WTC11 (cell line): ENCODE measurements at regions not wholly inside any gene's neighbourhood (a gene's known extent, or its start where the extent isn't known, plus 50 kb on each side); places are given as distances from the start of the nearest gene placed in this dataset.

Source experiments
- ATAC-seq: fragments of 200-7000 bp; cut with Tn5 transposase; 2 replicates; pipeline ENCODE4 v1.10.0; 2021; ENCODE audit warnings: mild to moderate bottlenecking, moderate library complexity
- CTCF ChIA-PET: fragments of 300-600 bp; sonication (Branson Sonifier 250); formaldehyde crosslinking; loops from one replicate; lab custom pipeline; 2021; ENCODE audit warnings: antibody characterized with exemption; lab: Charles Lee
- POLR2A ChIA-PET: fragments of 350-600 bp; sonication (Branson Sonifier 250); formaldehyde crosslinking; loops from one replicate; lab custom pipeline; 2021; ENCODE audit warnings: antibody characterized with exemption; lab: Charles Lee
- DNase-seq: peaks from one replicate; pipeline ENCODE4 v3.0.0; 2021; ENCODE audit warnings: low spot score
- H3K27ac Mint-ChIP-seq: 2 replicates; pipeline ENCODE4 v1.8.0; 2021; ENCODE audit warnings: mixed read lengths
- H3K27me3 Mint-ChIP-seq: 2 replicates; pipeline ENCODE4 v1.8.0; 2021; ENCODE audit warnings: low read depth, mild to moderate bottlenecking, moderate library complexity, mixed read lengths
- H3K36me3 Mint-ChIP-seq: 2 replicates; pipeline ENCODE4 v1.8.0; 2021; ENCODE audit warnings: mixed read lengths
- H3K4me1 Mint-ChIP-seq: 2 replicates; pipeline ENCODE4 v1.8.0; 2022; ENCODE audit warnings: mixed read lengths
- H3K4me3 Mint-ChIP-seq: 2 replicates; pipeline ENCODE4 v1.8.0; 2021; ENCODE audit warnings: mild to moderate bottlenecking, moderate library complexity, mixed read lengths
- H3K9me3 Mint-ChIP-seq: 2 replicates; pipeline ENCODE4 v1.8.0; 2021; ENCODE audit warnings: mixed read lengths
- CBFB ChIP-seq: sonication (generic); formaldehyde crosslinking; IDR thresholded peaks from 2 replicates; pipeline ENCODE4 v1.8.1; 2022; ENCODE audit warnings: mild to moderate bottlenecking, low read depth, missing genetic modification reagents
- CREB1 ChIP-seq: sonication (generic); formaldehyde crosslinking; IDR thresholded peaks from 2 replicates; pipeline ENCODE4 v1.8.0; 2023; ENCODE audit warnings: mild to moderate bottlenecking, missing genetic modification reagents
- FOXK1 ChIP-seq: sonication (generic); formaldehyde crosslinking; IDR thresholded peaks from 2 replicates; pipeline ENCODE4 v1.8.0; 2022; ENCODE audit warnings: mild to moderate bottlenecking, moderate library complexity, missing genetic modification reagents
- FOXP1 ChIP-seq: sonication (generic); formaldehyde crosslinking; IDR thresholded peaks from 2 replicates; pipeline ENCODE4 v1.8.0; 2022; ENCODE audit warnings: missing genetic modification reagents, mild to moderate bottlenecking, moderate library complexity, borderline replicate concordance
- FOXP4 ChIP-seq: sonication (generic); formaldehyde crosslinking; IDR thresholded peaks from 2 replicates; pipeline ENCODE4 v1.8.0; 2022; ENCODE audit warnings: mild to moderate bottlenecking, missing genetic modification reagents
- KAT7 ChIP-seq: sonication (generic); formaldehyde crosslinking; IDR thresholded peaks from 2 replicates; pipeline ENCODE4 v1.8.1; 2023; ENCODE audit warnings: missing genetic modification reagents, mild to moderate bottlenecking, borderline replicate concordance
- PRDM15 ChIP-seq: sonication (generic); formaldehyde crosslinking; IDR thresholded peaks from 2 replicates; pipeline ENCODE4 v1.8.0; 2022; ENCODE audit warnings: missing genetic modification reagents
- SP1 ChIP-seq: sonication (generic); formaldehyde crosslinking; conservative IDR thresholded peaks from 2 replicates; pipeline ENCODE4 v1.8.1; 2022; ENCODE audit warnings: missing genetic modification reagents
- TEAD1 ChIP-seq: sonication (generic); formaldehyde crosslinking; IDR thresholded peaks from 2 replicates; pipeline ENCODE4 v1.8.0; 2022; ENCODE audit warnings: mild to moderate bottlenecking, missing genetic modification reagents
- ZBTB21 ChIP-seq: sonication (generic); formaldehyde crosslinking; IDR thresholded peaks from 2 replicates; pipeline ENCODE4 v1.8.1; 2023; ENCODE audit warnings: mild to moderate bottlenecking, missing genetic modification reagents, borderline replicate concordance
- ZMAT4 ChIP-seq: fragments of 250-450 bp; sonication (Bioruptor Pico); IDR thresholded peaks from 2 replicates; pipeline ENCODE4 v1.9.0; 2021; ENCODE audit warnings: mild to moderate bottlenecking
- ZNF121 ChIP-seq: sonication (generic); formaldehyde crosslinking; IDR thresholded peaks from 2 replicates; pipeline ENCODE4 v1.8.0; 2023; ENCODE audit warnings: missing genetic modification reagents
- ZNF317 ChIP-seq: sonication (generic); formaldehyde crosslinking; IDR thresholded peaks from 2 replicates; pipeline ENCODE4 v1.8.1; 2023; ENCODE audit warnings: low read depth, mild to moderate bottlenecking, moderate library complexity, missing genetic modification reagents, borderline replicate concordance

DNA sequence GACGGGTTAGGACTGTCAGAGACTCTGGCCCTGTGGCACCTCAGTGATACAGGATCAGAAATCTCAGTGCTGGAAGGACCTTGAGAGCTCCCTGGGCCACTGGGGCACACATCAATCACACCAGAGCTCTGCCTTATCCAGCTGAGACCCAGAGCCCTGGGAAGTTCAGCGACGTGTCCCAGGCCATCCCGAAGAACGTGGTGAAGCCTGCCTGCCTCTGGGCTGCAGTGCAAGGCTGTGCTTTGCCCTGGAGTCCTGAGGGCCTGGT, 79.8 kb upstream of the MGMT start:
- no peaks in the 10 kb centered on the region for H3K9me3 Mint-ChIP-seq
- POLR2A ChIA-PET: no interaction called here
- TF ChIP-seq ZMAT4 (CRISPR knock-in tag) (no peak), KAT7 (CRISPR knock-in tag) (no peak)
- 0 out of 2 replicates have a peak, but pooled peaks cover 2% of the 10 kb centered on the region for H3K4me1 Mint-ChIP-seq
- no peak overlapping the region for H3K27ac Mint-ChIP-seq
- CTCF ChIA-PET: no interaction called here
- H3K27me3 Mint-ChIP-seq: no peaks in the 10 kb centered on the region
- H3K36me3 Mint-ChIP-seq: no peaks in the 10 kb centered on the region
- no peak overlapping the region for H3K4me3 Mint-ChIP-seq
- DNase-seq: no peak
- no peak for ATAC-seq

GRCh38 chr10:129388435-129388834, 78.6 kb upstream of the MGMT start:
- no peaks in the 10 kb centered on the region for H3K9me3 Mint-ChIP-seq

DNA sequence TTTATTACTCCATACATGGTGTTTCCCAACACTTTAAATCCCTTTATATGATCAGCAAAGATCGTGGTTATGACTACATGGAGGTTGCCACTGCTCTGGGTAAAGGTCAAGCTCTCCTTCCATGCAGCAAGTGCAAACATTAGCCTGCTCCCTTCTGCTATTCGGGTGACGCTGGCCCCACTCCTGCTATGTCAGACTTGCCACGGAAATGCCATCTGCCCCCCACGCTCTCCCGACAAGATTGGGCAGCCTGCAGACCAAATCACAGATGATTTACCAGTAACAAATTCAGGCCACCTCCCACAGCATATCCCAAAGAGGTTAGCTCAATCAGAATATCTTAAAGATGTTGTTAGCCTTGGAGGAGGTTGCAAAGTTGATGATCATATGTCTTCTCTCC, 77.8 kb upstream of the MGMT start:
- H3K9me3 Mint-ChIP-seq: no peaks in the 10 kb centered on the region
- no peak for DNase-seq
- TF ChIP-seq ZNF317 (CRISPR knock-in tag): no peak
- TF ChIP-seq, all 79 proteins: peak for 0
- no peaks in the 10 kb centered on the region for H3K27me3 Mint-ChIP-seq
- POLR2A ChIA-PET: no interaction called here
- no peak overlapping the region for H3K27ac Mint-ChIP-seq
- 0 out of 2 replicates have a peak, but pooled peaks cover 2% of the 10 kb centered on the region for H3K4me1 Mint-ChIP-seq
- H3K4me3 Mint-ChIP-seq: no peak overlapping the region
- CTCF ChIA-PET: no interaction called here
- H3K36me3 Mint-ChIP-seq: no peaks in the 10 kb centered on the region
- no peak for ATAC-seq

More at GRCh38 chr10:129388435-129388834, 78.6 kb upstream of the MGMT start:
- no peaks in the 10 kb centered on the region for H3K36me3 Mint-ChIP-seq
- 0 out of 2 replicates have a peak, but pooled peaks cover 2% of the 10 kb centered on the region for H3K4me1 Mint-ChIP-seq
- H3K27ac Mint-ChIP-seq: no peak overlapping the region
- no peaks in the 10 kb centered on the region for H3K27me3 Mint-ChIP-seq
- ATAC-seq (no peak), DNase-seq (no peak)
- no peak overlapping the region for H3K4me3 Mint-ChIP-seq
- ChIA-PET CTCF (no interaction called here), POLR2A (no interaction called here)
- no peak for TF ChIP-seq ZBTB21 (CRISPR knock-in tag)

- TF ChIP-seq SP1 (CRISPR knock-in tag) (no peak), FOXP1 (no peak), TEAD1 (CRISPR knock-in tag) (no peak), PRDM15 (no peak), ZMAT4 (CRISPR knock-in tag) (no peak), ZNF121 (CRISPR knock-in tag) (no peak), CBFB (CRISPR knock-in tag) (no peak), FOXP4 (CRISPR knock-in tag) (no peak), FOXK1 (CRISPR knock-in tag) (no peak), CREB1 (no peak)
- H3K9me3 Mint-ChIP-seq: no peaks in the 10 kb centered on the region
- no peaks in the 10 kb centered on the region for H3K36me3 Mint-ChIP-seq
- no peak overlapping the region for H3K27ac Mint-ChIP-seq
- DNase-seq: no peak
- no peak overlapping the region for H3K4me3 Mint-ChIP-seq
- ATAC-seq: no peak
- no peaks in the 10 kb centered on the region for H3K27me3 Mint-ChIP-seq
- POLR2A ChIA-PET: no interaction called here
- H3K4me1 Mint-ChIP-seq: peaks cover 6% of the 10 kb centered on the region; the same call in 1 of the 2 replicates
- CTCF ChIA-PET: no interaction called here
Measured at GRCh38 chr10:129390147-129390546, 76.9 kb upstream of the MGMT start.
